ENCODE measurements at regions not wholly inside any gene's neighbourhood (a gene's known extent, or its start where the extent isn't known, plus 50 kb on each side); places are given as distances from the start of the nearest gene placed in this dataset.

GRCh38 chr1:181205901-181206300 lies 117.4 kb downstream of the IER5 start:
- no peak for TF ChIP-seq POLR2A (IDR thresholded peaks at IDR 0.05)
- TF ChIP-seq CTCF (IDR thresholded peaks at IDR 0.05): no peak
- TF ChIP-seq POLR2AphosphoS5 (IDR thresholded peaks at IDR 0.05): no peak
